Upper lobe of left lung (tissue), 4 donors: ENCODE measurements at regions not wholly inside any gene's neighbourhood (a gene's known extent, or its start where the extent isn't known, plus 50 kb on each side); places are given as distances from the start of the nearest gene placed in this dataset.

Source experiments
- CTCF ChIP-seq, 6 experiments: fragments of 450-650 bp in 4 of 6; fragments of 200-600 bp in 2 of 6; sonication (generic) in 2 of 6; IDR thresholded peaks; one replicate each; pipeline ENCODE4 v1.5.1; 2016 to 2019; ENCODE audit warnings: antibody characterized with exemption in 6 of 6
- EP300 ChIP-seq, 4 donors: sonication (generic); formaldehyde crosslinking; IDR thresholded peaks; one replicate each; pipeline ENCODE4 v1.5.1; 2017; ENCODE audit warnings: antibody characterized with exemption in 4 of 4, control low read depth in 2 of 4

DNA sequence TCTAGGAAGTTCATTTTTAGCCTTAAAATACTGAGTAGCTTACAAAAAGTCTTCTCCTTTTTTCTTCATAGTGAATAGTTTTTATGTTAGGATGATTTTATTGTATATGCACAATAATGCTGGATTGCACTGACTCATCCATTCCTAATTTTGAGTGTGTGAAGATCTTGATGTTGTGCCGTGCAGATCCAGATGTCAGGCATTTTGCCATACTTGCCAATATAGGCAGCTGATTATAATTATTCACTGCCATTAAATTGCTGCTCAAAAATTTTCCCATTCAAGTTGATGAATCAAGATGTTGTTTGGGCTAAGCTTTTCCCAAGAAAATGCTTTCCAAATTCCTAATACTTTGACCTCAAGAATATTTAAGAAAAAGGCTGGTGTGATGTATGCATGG is 218.3 kb downstream of the AHR start:
- no peak for TF ChIP-seq CTCF (IDR thresholded peaks at IDR 0.05)
- no peak for TF ChIP-seq EP300 (IDR thresholded peaks at IDR 0.05)
